A673 (cell line): ENCODE measurements at regions not wholly inside any gene's neighbourhood (a gene's known extent, or its start where the extent isn't known, plus 50 kb on each side); places are given as distances from the start of the nearest gene placed in this dataset.

Source experiments
- BruUV-seq: library from RNA; stranded (reverse); fragments of 400-500 nt; replicated peaks from 2 replicates; lab custom pipeline; 2021; lab: Mats Ljungman, UMichigan
- CTCF ChIA-PET: fragments of 300-600 bp; sonication (Branson Sonifier 250); formaldehyde crosslinking; loops from one replicate; lab custom pipeline; 2022; ENCODE audit warnings: antibody characterized with exemption; lab: Charles Lee
- POLR2A ChIA-PET: fragments of 300-600 bp; sonication (Branson Sonifier 250); formaldehyde crosslinking; loops from one replicate; lab custom pipeline; 2022; ENCODE audit warnings: antibody characterized with exemption; ENCODE audit not compliant: low non-redundant PET; lab: Charles Lee
- DNase-seq: peaks from one replicate; pipeline ENCODE4 v3.0.0-alpha.2; 2015; ENCODE audit warnings: low spot score
- H3K27ac ChIP-seq: fragments of 200-600 bp; sonication (generic); 2 replicates; pipeline ENCODE4 v1.5.1; 2016; ENCODE audit warnings: mixed run types, low read depth, mild to moderate bottlenecking, mixed read lengths, antibody characterized with exemption, low read length; ENCODE audit not compliant: poor library complexity, severe bottlenecking
- H3K27me3 ChIP-seq: fragments of 200-600 bp; sonication (generic); replicated peaks from 2 replicates; pipeline ENCODE4 v1.6.1; 2017; ENCODE audit warnings: mixed run types, low read depth, mild to moderate bottlenecking, mixed read lengths, antibody characterized with exemption, low read length; ENCODE audit not compliant: insufficient read depth, poor library complexity
- H3K36me3 ChIP-seq: fragments of 200-600 bp; sonication (generic); 2 replicates; pipeline ENCODE4 v1.6.1; 2016; ENCODE audit warnings: mixed run types, mild to moderate bottlenecking, mixed read lengths, antibody characterized with exemption, low read length; ENCODE audit not compliant: insufficient read depth, poor library complexity, severe bottlenecking
- H3K4me1 ChIP-seq: fragments of 200-600 bp; sonication (generic); 2 replicates; pipeline ENCODE4 v1.6.1; 2017; ENCODE audit warnings: mixed run types, mild to moderate bottlenecking, mixed read lengths, antibody characterized with exemption, low read length; ENCODE audit not compliant: insufficient read depth, poor library complexity, severe bottlenecking
- H3K4me3 ChIP-seq: fragments of 200-600 bp; sonication (generic); 2 replicates; pipeline ENCODE4 v1.5.1; 2016; ENCODE audit warnings: low read depth, mixed run types, mild to moderate bottlenecking, mixed read lengths, low read length; ENCODE audit not compliant: poor library complexity, severe bottlenecking
- H3K9me3 ChIP-seq: fragments of 200-600 bp; sonication (generic); 2 replicates; pipeline ENCODE4 v1.6.1; 2016; ENCODE audit warnings: mixed run types, low read depth, mild to moderate bottlenecking, mixed read lengths, antibody characterized with exemption, low read length; ENCODE audit not compliant: poor library complexity, severe bottlenecking
- CTCF ChIP-seq: fragments of 300-800, 200-600 bp; sonication (generic); conservative IDR thresholded peaks from 2 replicates; pipeline ENCODE4 v1.5.1; 2017; ENCODE audit warnings: low read depth, mild to moderate bottlenecking, antibody characterized with exemption, low read length, moderate library complexity, mixed read lengths
- EZH2 ChIP-seq: fragments of 200-600 bp; sonication (generic); IDR thresholded peaks from 2 replicates; pipeline ENCODE4 v1.6.1; 2017; ENCODE audit warnings: borderline replicate concordance, low read depth, mild to moderate bottlenecking, mixed read lengths, antibody characterized with exemption, low read length; ENCODE audit not compliant: poor library complexity, severe bottlenecking
- intact Hi-C: fragments of 100-400 bp; cut with micrococcal nuclease; formaldehyde crosslinking; loops from one replicate; pipeline ENCODE4 v1.10.0; 2022; ENCODE audit not compliant: unreplicated experiment

- CTCF ChIA-PET, result no interaction called here
- POLR2A ChIA-PET, result no interaction called here
- no peak overlapping the region for H3K27ac ChIP-seq
- H3K4me3 ChIP-seq, result no peak overlapping the region
- H3K36me3 ChIP-seq, result no peaks in the 10 kb centered on the region
- no TSS peak for BruUV-seq
- TF ChIP-seq EZH2, result no peak
- TF ChIP-seq CTCF, result no peak
- H3K4me1 ChIP-seq, result no peaks in the 10 kb centered on the region
- intact Hi-C loops, result no loop called here
- no peak for DNase-seq
- H3K27me3 ChIP-seq, result no peaks in the 10 kb centered on the region
- H3K9me3 ChIP-seq, result no peaks in the 10 kb centered on the region
Observed at GRCh38 chr2:21230140-21230539, 106.4 kb downstream of the TDRD15 start.

GRCh38 chr2:21231985-21232384 is 108.2 kb downstream of the TDRD15 start:
- DNase-seq, result no peak
- no peak for TF ChIP-seq CTCF
- no peak for TF ChIP-seq EZH2
- Histone ChIP-seq H3K27ac (no peak overlapping the region), H3K27me3 (peaks cover 9% of the 10 kb centered on the region), H3K36me3 (no peaks in the 10 kb centered on the region), H3K9me3 (no peaks in the 10 kb centered on the region), H3K4me3 (no peak overlapping the region), H3K4me1 (no peaks in the 10 kb centered on the region)
- intact Hi-C loops, result no loop called here
- POLR2A ChIA-PET, result no interaction called here
- BruUV-seq, result no TSS peak
- CTCF ChIA-PET, result no interaction called here

- BruUV-seq, result no TSS peak
- no peaks in the 10 kb centered on the region for H3K9me3 ChIP-seq
- intact Hi-C loops, result no loop called here
- DNase-seq, result no peak
- peaks cover 10% of the 10 kb centered on the region for H3K27me3 ChIP-seq
- TF ChIP-seq EZH2 (no peak), CTCF (no peak)
- no peak overlapping the region for H3K4me3 ChIP-seq
- H3K36me3 ChIP-seq, result no peaks in the 10 kb centered on the region
- POLR2A ChIA-PET, result no interaction called here
- H3K27ac ChIP-seq, result no peak overlapping the region
- CTCF ChIA-PET, result no interaction called here
- H3K4me1 ChIP-seq, result no peaks in the 10 kb centered on the region
Observed at GRCh38 chr2:21233194-21233593, 109.4 kb downstream of the TDRD15 start.
